ENCODE measurements at regions not wholly inside any gene's neighbourhood (a gene's known extent, or its start where the extent isn't known, plus 50 kb on each side); places are given as distances from the start of the nearest gene placed in this dataset.

DNA sequence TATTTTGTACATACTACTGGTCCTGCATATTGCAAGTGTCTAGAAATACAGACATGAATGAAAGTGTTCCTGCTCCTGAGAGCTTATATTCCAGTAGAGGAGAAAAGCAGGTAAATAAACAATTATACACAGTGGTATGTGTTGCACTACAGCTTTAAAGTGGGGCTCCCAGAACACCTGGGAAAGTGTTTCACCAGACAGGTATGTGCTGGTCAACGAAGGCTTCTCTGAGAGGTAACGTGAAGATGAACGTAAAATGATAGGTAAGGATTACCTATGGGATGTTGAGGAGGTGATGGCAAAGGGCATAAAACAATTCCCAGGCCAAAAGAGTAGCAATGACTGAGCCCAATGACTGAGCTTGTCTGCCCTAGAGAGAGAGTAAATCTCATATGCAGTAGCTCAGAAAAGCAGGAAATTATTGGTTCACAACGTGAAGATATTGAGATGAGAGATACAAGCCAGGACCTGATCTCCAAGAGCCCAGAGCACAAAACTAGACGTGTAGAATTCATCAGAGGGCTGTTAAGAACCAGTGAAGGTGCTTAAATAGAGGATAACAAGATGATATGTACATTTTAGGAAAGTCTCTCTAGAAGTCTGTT is 459.1 kb upstream of the BCHE start:
- Histone ChIP-seq H3K27me3 (ENCODE audit: control insufficient read depth in 1 of 2, insufficient read depth in 2 of 2, low read length in 2 of 2) (no peaks in the 10 kb centered on the region), H3K36me3 (replicated peaks in 1 of 2; ENCODE audit: control insufficient read depth in 1 of 2, insufficient read depth in 2 of 2, low read length in 2 of 2) (no peaks in the 10 kb centered on the region), H2AFZ (ENCODE audit: low read length) (no peak overlapping the region), H3K4me2 (ENCODE audit: low read depth, low read length) (no peak overlapping the region), H3K79me2 (ENCODE audit: insufficient read depth, low read length) (no peaks in the 10 kb centered on the region), H3K4me3 (replicated peaks in 1 of 3; ENCODE audit: insufficient read depth in 1 of 3, low read depth in 2 of 3, low read length in 3 of 3) (no peak overlapping the region), H3K9ac (ENCODE audit: insufficient read depth, low read depth, low read length) (no peak overlapping the region), H4K20me1 (ENCODE audit: insufficient read depth, low read length) (no peaks in the 10 kb centered on the region), H3K9me3 (ENCODE audit: low read length) (no peaks in the 10 kb centered on the region), H3K27ac (ENCODE audit: extremely low read length, insufficient read depth, low read length) (no peak overlapping the region), H3K4me1 (ENCODE audit: insufficient read depth, low read length) (no peaks in the 10 kb centered on the region)
- POLR2A ChIA-PET: no interaction called here
- WGBS (ENCODE audit: low lambda C conversion rate): 1% methylated on average over 5 of the region's 5 CpGs
- no peak for TF ChIP-seq ZBTB38 (CRISPR knock-in tag; IDR thresholded peaks at IDR 0.05)
- no peak for TF ChIP-seq BHLHE40 (IDR thresholded peaks at IDR 0.05; ENCODE audit: low read length)
- no peak for TF ChIP-seq NONO (IDR thresholded peaks at IDR 0.05)
- TF ChIP-seq NONO (CRISPR knock-in tag; conservative IDR thresholded peaks at IDR 0.05): no peak
- no peak for TF ChIP-seq FOXA1 (IDR thresholded peaks at IDR 0.05)
- no peak for TF ChIP-seq FOXA1 (CRISPR knock-in tag; IDR thresholded peaks at IDR 0.05)
- TF ChIP-seq MTF2 (CRISPR knock-in tag; IDR thresholded peaks at IDR 0.05; ENCODE audit: borderline replicate concordance): no peak
- TF ChIP-seq, protein P1, sequence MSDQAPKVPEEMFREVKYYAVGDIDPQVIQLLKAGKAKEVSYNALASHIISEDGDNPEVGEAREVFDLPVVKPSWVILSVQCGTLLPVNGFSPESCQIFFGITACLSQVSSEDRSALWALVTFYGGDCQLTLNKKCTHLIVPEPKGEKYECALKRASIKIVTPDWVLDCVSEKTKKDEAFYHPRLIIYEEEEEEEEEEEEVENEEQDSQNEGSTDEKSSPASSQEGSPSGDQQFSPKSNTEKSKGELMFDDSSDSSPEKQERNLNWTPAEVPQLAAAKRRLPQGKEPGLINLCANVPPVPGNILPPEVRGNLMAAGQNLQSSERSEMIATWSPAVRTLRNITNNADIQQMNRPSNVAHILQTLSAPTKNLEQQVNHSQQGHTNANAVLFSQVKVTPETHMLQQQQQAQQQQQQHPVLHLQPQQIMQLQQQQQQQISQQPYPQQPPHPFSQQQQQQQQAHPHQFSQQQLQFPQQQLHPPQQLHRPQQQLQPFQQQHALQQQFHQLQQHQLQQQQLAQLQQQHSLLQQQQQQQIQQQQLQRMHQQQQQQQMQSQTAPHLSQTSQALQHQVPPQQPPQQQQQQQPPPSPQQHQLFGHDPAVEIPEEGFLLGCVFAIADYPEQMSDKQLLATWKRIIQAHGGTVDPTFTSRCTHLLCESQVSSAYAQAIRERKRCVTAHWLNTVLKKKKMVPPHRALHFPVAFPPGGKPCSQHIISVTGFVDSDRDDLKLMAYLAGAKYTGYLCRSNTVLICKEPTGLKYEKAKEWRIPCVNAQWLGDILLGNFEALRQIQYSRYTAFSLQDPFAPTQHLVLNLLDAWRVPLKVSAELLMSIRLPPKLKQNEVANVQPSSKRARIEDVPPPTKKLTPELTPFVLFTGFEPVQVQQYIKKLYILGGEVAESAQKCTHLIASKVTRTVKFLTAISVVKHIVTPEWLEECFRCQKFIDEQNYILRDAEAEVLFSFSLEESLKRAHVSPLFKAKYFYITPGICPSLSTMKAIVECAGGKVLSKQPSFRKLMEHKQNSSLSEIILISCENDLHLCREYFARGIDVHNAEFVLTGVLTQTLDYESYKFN (CRISPR knock-in tag; conservative IDR thresholded peaks at IDR 0.05): no peak
- no peak for TF ChIP-seq ZNF558 (CRISPR knock-in tag; IDR thresholded peaks at IDR 0.05; ENCODE audit: borderline replicate concordance)
- TF ChIP-seq RAD21 (CRISPR knock-in tag; IDR thresholded peaks at IDR 0.05): no peak
- TF ChIP-seq ZNF598 (CRISPR knock-in tag; IDR thresholded peaks at IDR 0.05; ENCODE audit: borderline replicate concordance): no peak
- TF ChIP-seq ZSCAN9 (CRISPR knock-in tag; IDR thresholded peaks at IDR 0.05; ENCODE audit: borderline replicate concordance): no peak
- TF ChIP-seq JDP2 (CRISPR knock-in tag; IDR thresholded peaks at IDR 0.05; ENCODE audit: borderline replicate concordance): no peak
- TF ChIP-seq, protein P2, sequence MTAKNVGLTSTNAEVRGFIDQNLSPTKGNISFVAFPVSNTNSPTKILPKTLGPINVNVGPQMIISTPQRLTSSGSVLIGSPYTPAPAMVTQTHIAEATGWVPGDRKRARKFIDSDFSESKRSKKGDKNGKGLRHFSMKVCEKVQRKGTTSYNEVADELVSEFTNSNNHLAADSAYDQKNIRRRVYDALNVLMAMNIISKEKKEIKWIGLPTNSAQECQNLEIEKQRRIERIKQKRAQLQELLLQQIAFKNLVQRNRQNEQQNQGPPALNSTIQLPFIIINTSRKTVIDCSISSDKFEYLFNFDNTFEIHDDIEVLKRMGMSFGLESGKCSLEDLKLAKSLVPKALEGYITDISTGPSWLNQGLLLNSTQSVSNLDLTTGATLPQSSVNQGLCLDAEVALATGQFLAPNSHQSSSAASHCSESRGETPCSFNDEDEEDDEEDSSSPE (CRISPR knock-in tag; IDR thresholded peaks at IDR 0.05): no peak
- no peak for TF ChIP-seq ZNF343 (CRISPR knock-in tag; IDR thresholded peaks at IDR 0.05)
- TF ChIP-seq ATF7 (IDR thresholded peaks at IDR 0.05): no peak
- no peak for TF ChIP-seq ATF7 (CRISPR knock-in tag; IDR thresholded peaks at IDR 0.05)
- DNase-seq (ENCODE audit: low spot score): no peak
- CTCF ChIA-PET (ENCODE audit: low intra/inter-chr PET ratio, low total read pairs): no interaction called here
- in situ Hi-C loops (cut with HindIII; ENCODE audit: extremely low pct_ligation_motif_present, low pct_unique_long_range_greater_than_20kb): no loop called here
- intact Hi-C loops (cut with micrococcal nuclease; ENCODE audit: unreplicated experiment): no loop called here
- ATAC-seq: no peak
- FAIRE-seq: no peak
- BruUV-seq (replicated peaks): no TSS peak

All from HepG2 (cell line).